ENCODE measurements at regions not wholly inside any gene's neighbourhood (a gene's known extent, or its start where the extent isn't known, plus 50 kb on each side); places are given as distances from the start of the nearest gene placed in this dataset.

GRCh38 chr14:42732005-42732404, 1125.3 kb downstream of the LRFN5 start:
- Histone ChIP-seq H3K36me3 (replicated peaks in 1 of 2; ENCODE audit: control extremely low read depth in 1 of 2, control insufficient read depth in 1 of 2, extremely low read depth in 1 of 2, insufficient read depth in 2 of 2, low read length in 1 of 2) (no peaks in the 10 kb centered on the region), H2AFZ (ENCODE audit: insufficient read depth, low read depth, low read length, poor library complexity, severe bottlenecking) (no peak overlapping the region), H3K4me3 (ENCODE audit: control extremely low read depth in 1 of 5, extremely low read depth in 1 of 5, insufficient read depth in 1 of 5, low read depth in 2 of 5, low read length in 4 of 5) (no peak overlapping the region), H4K20me1 (ENCODE audit: control insufficient read depth, insufficient read depth, low read length, poor library complexity, severe bottlenecking) (no peaks in the 10 kb centered on the region), H3K4me2 (replicated peaks; ENCODE audit: low read depth, low read length, poor library complexity, severe bottlenecking) (no peak overlapping the region), H3K79me2 (ENCODE audit: control insufficient read depth, insufficient read depth, low read length) (no peaks in the 10 kb centered on the region), H3K9ac (ENCODE audit: low read length) (no peak overlapping the region), H3K9me3 (ENCODE audit: control extremely low read depth in 1 of 3, control insufficient read depth in 2 of 3, insufficient read depth in 1 of 3, low read length in 2 of 3) (peaks cover 0 to 2% (median 0%) of the 10 kb centered on the region in 3 donors), H3K27ac (ENCODE audit: low read length in 2 of 2) (no peak overlapping the region), H3K4me1 (ENCODE audit: control insufficient read depth in 2 of 2, insufficient read depth in 2 of 2, low read length in 2 of 2) (no peaks in the 10 kb centered on the region), H3K27me3 (replicated peaks in 1 of 4; ENCODE audit: control extremely low read depth in 1 of 4, control insufficient read depth in 3 of 4, insufficient read depth in 4 of 4, low read length in 3 of 4) (no peaks in the 10 kb centered on the region)
- CTCF ChIA-PET = no interaction called here
- Mint-ChIP-seq H3K4me1 (no peaks in the 10 kb centered on the region), H3K27ac (no peak overlapping the region), H3K4me3 (no peak overlapping the region), H3K27me3 (no peaks in the 10 kb centered on the region), H3K9me3 (ENCODE audit: insufficient read depth) (no peaks in the 10 kb centered on the region)
- POLR2A ChIA-PET = no interaction called here
- ATAC-seq (ENCODE audit: low read depth) = no peak
- TF ChIP-seq EZH2 (IDR thresholded peaks at IDR 0.05; ENCODE audit: borderline replicate concordance, insufficient read depth, low read depth, low read length, poor library complexity, severe bottlenecking) (no peak), CTCF (IDR thresholded peaks at IDR 0.05) (no peak)
- no peak for DNase-seq
- intact Hi-C loops (cut with micrococcal nuclease) = no loop called here

GRCh38 chr14:42731480-42731879, 1124.8 kb downstream of the LRFN5 start:
- H3K9me3 ChIP-seq (ENCODE audit: control extremely low read depth in 1 of 3, control insufficient read depth in 2 of 3, insufficient read depth in 1 of 3, low read length in 2 of 3) = peaks cover 0 to 2% (median 0%) of the 10 kb centered on the region in 3 donors
- CTCF ChIA-PET = no interaction called here
- DNase-seq (no peak), ATAC-seq (ENCODE audit: low read depth) (no peak)
- H3K36me3 ChIP-seq (replicated peaks in 1 of 2; ENCODE audit: control extremely low read depth in 1 of 2, control insufficient read depth in 1 of 2, extremely low read depth in 1 of 2, insufficient read depth in 2 of 2, low read length in 1 of 2) = no peaks in the 10 kb centered on the region
- no peak for TF ChIP-seq CTCF (IDR thresholded peaks at IDR 0.05)
- no peak for TF ChIP-seq EZH2 (IDR thresholded peaks at IDR 0.05; ENCODE audit: borderline replicate concordance, insufficient read depth, low read depth, low read length, poor library complexity, severe bottlenecking)
- no CpG with 5 or more reads among the region's 2 CpGs for WGBS (ENCODE audit: insufficient coverage)
- no peaks in the 10 kb centered on the region for H3K79me2 ChIP-seq (ENCODE audit: control insufficient read depth, insufficient read depth, low read length)
- no peaks in the 10 kb centered on the region for H3K4me1 ChIP-seq (ENCODE audit: control insufficient read depth in 2 of 2, insufficient read depth in 2 of 2, low read length in 2 of 2)
- no peak overlapping the region for H2AFZ ChIP-seq (ENCODE audit: insufficient read depth, low read depth, low read length, poor library complexity, severe bottlenecking)
- no peak overlapping the region for H3K27ac ChIP-seq (ENCODE audit: low read length in 2 of 2)
- no peak overlapping the region for H3K27ac Mint-ChIP-seq
- H3K4me3 Mint-ChIP-seq = no peak overlapping the region
- no peak overlapping the region for H3K4me2 ChIP-seq (replicated peaks; ENCODE audit: low read depth, low read length, poor library complexity, severe bottlenecking)
- H3K27me3 Mint-ChIP-seq = no peaks in the 10 kb centered on the region
- no peaks in the 10 kb centered on the region for H3K4me1 Mint-ChIP-seq
- intact Hi-C loops (cut with micrococcal nuclease) = no loop called here
- POLR2A ChIA-PET = no interaction called here
- no peaks in the 10 kb centered on the region for H3K9me3 Mint-ChIP-seq (ENCODE audit: insufficient read depth)
- no peaks in the 10 kb centered on the region for H4K20me1 ChIP-seq (ENCODE audit: control insufficient read depth, insufficient read depth, low read length, poor library complexity, severe bottlenecking)
- no peak overlapping the region for H3K4me3 ChIP-seq (ENCODE audit: control extremely low read depth in 1 of 5, extremely low read depth in 1 of 5, insufficient read depth in 1 of 5, low read depth in 2 of 5, low read length in 4 of 5)
- no peak overlapping the region for H3K9ac ChIP-seq (ENCODE audit: low read length)
- no peaks in the 10 kb centered on the region for H3K27me3 ChIP-seq (replicated peaks in 1 of 4; ENCODE audit: control extremely low read depth in 1 of 4, control insufficient read depth in 3 of 4, insufficient read depth in 4 of 4, low read length in 3 of 4)

Measured in B cell (primary cell).